IPS DF 4.7 (cell line): ENCODE measurements at regions not wholly inside any gene's neighbourhood (a gene's known extent, or its start where the extent isn't known, plus 50 kb on each side); places are given as distances from the start of the nearest gene placed in this dataset.

Experiments used
- DNase-seq: peaks from one replicate; pipeline ENCODE4 v3.0.0-alpha.2; 2013; ENCODE audit warnings: low spot score; ENCODE audit errors: extremely low read depth

GRCh38 chr14:84025106-84026012 lies 1504.6 kb upstream of the FLRT2 start:
- DNase-seq = no peak

GRCh38 chr14:84027351-84027750 lies 1502.6 kb upstream of the FLRT2 start:
- DNase-seq = no peak

- DNase-seq = no peak
Measured at GRCh38 chr14:84028080-84028604, 1501.8 kb upstream of the FLRT2 start.

DNA sequence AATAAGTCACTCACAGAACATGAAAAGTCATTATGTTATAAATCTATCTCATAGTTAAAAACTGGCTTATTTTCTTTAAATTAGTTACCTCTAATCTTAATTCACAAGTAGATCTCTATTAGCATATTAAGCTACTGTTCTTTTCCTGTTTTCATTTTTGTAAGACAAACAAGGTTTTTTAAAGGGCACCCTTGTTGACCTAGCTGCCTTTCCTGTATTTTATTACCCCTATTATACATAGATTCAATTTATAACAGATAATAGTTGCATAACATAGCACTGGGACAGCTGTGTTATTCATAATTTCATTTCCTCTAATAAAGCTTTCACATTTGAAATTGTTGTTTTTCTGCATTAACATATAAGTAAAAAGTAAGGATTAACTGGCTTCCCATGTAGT lies 1500.7 kb upstream of the FLRT2 start:
- DNase-seq = no peak

- DNase-seq = no peak
Measured at GRCh38 chr14:84029720-84030119, 1500.2 kb upstream of the FLRT2 start.

- no peak for DNase-seq
Measured at GRCh38 chr14:84036840-84037239, 1493.1 kb upstream of the FLRT2 start.

- no peak for DNase-seq
Measured at GRCh38 chr14:84037593-84037992, 1492.4 kb upstream of the FLRT2 start.

DNA sequence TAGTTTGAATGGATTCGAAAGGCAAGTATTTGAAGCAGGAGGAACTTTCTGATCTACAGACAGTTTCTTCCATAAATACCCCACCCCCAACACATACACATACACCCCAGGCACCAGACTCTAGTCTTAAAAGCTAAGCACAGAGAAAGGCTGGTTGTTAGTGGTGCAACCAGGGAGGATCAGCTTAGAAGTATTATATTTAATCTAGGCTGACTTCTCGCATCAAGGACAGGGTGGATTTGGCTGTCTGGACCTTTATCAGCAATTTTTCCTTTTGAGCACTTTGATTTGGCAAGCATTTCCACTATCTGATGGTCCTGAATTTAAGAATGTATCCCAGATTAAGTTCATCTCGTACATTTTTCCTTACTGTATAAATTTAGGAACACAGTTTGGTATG lies 1489.8 kb upstream of the FLRT2 start:
- no peak for DNase-seq

DNA sequence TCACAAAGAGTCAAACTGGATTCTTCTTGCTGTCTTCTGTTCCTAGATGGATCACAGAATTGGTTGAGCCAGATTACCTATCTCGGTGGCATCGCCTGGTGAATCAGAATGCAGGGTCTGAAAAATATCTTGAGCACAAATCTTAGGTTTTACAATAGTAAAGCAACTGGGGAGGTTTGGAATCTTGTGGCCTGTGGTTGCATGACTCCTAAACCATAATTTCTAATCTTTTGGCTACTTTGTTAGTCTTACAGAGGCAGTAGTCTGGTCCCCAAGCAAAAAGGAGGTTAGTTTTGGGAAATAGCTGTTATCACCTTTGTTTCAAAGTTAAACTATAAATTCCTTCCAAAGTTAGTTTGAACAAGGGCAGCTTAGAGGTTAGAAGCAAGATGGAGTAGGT lies 1488.5 kb upstream of the FLRT2 start:
- no peak for DNase-seq

DNA sequence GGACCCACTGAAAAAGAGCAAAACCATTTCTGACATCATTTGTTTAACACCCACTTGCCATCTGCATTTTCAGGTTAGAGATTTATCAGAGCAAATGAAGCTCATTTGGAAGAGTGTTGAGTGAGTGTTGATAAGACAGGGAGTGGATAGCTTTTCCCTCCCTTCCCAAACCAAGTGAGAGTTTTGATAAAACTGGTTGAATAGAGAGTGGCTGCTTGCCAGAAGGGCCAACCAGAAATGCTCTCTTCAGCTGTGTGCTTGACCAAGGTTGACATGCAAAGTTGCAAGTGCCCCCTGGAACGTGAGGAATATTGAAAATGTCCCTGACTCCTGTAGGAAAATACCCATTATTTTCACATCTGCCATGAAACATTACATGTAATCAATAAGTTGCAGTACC lies 1487.0 kb upstream of the FLRT2 start:
- DNase-seq = no peak

DNA sequence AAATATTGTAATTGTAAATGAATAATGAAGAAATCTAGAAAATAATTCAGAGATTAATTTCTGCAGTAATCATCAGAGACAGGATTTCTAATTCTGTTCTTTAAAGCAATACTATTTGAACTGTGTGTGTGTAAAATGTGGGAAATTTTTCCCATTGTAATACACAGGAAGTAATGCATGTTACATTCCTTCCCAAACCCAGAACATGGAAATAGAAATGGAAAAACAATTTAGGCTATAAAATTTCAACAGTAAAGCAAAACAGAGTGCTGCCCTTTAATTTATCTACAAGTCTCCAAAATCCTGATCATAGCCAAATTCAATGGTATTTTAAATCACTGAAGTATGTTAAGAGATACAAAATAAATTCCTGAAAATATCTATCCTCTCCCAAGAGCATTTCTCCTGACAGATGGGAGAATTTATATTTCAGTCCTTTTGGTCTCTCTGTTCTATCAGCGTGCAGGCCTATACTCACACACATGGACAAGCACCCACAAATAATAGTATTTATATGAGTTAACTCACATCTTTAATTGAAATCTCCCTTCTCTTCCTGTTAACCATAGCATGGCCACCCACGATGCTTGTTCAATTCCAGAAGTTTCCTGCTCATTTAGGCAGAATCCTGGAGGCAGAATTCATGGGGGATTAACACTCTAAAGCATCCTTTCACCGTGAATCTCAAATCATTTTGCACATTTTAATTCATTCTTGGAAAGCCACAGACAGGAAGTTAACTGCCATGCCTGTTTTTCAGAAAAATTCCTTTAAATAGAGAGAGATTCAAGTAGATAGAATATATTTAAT lies 1465.4 kb upstream of the FLRT2 start:
- DNase-seq = no peak

DNA sequence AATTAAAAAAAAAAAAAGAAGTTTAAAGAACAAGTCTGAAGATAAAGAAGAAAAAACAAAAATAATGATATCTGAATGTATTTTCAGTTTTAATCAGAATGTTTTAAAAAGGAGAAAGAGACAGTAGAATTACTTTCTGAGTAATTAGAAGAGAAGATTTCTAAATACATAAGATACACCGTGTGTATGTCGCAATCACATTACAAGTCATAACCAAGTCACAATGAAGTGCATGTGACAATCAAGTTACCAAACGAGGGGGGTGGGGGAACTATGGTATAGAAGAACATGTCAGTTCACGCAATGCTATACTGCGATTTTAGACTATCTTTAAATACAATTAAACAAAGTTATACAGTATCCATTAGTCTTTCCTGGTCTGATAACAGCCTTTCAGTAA lies 1464.1 kb upstream of the FLRT2 start:
- DNase-seq = no peak

DNA sequence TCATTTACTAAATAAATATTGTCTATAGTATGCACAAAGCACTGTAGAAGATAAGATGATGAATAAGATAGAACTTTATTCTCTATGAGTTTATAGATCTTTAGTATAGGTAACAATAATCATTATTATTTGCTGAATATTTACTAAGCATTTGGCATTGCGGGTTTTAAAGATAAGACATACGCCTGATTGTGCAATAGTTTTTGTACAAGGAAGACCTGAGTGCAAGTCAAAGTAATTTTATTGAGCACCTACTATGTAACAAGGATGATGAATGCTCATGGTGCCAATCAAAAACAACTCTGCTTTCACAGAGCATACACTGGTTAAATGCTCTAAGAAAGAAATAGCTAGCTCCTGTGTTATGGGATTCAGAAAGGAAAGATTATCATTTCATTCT lies 1461.7 kb upstream of the FLRT2 start:
- no peak for DNase-seq

DNA sequence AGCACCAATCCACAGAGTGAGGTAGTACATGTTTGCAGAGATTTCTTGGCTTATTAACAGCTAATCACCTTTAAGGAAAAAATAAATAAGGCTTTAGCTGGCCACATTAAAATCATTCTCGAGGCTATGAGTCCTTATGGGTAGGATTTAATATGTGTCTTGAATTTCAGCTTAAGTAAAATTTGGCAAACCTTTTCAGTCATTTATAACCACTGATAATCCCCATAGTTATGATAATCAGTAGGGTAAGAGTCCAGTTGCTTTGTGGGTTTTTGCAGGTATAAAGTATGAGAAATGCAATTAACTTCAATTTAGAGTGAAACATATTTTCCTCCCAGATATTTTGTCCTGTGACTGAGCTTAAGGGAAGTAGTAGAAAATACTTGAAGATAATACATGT lies 1458.9 kb upstream of the FLRT2 start:
- DNase-seq = no peak

- no peak for DNase-seq
Measured at GRCh38 chr14:84074626-84075025, 1455.3 kb upstream of the FLRT2 start.

- DNase-seq = no peak
Measured at GRCh38 chr14:84080944-84081343, 1449.0 kb upstream of the FLRT2 start.

- DNase-seq = peak; percentile 7
Measured at GRCh38 chr14:84084056-84084630, 1445.8 kb upstream of the FLRT2 start.

DNA sequence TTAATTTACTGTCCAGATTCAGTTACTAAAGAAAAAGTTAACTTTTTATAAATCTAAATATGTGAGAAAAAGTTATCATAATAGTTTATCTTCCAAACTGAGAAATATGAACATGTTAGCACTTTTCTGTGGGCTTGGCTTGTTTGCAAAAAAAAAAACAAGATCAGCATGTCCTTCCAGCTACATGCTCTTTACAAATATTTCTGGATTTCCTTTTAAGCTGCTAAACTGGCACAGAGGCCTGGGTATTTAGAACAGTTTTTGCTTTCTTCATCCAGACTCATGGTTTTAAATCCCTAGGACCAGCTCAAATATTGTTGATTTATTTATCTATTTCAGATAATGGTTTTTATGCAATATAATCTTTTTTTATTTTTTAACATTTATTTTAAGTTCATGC lies 1444.5 kb upstream of the FLRT2 start:
- DNase-seq = no peak

GRCh38 chr14:84086714-84087113 lies 1443.2 kb upstream of the FLRT2 start:
- no peak for DNase-seq

GRCh38 chr14:84087986-84088531 lies 1441.9 kb upstream of the FLRT2 start:
- no peak for DNase-seq

GRCh38 chr14:84090837-84091236 lies 1439.1 kb upstream of the FLRT2 start:
- DNase-seq = no peak

GRCh38 chr14:84095681-84096080 lies 1434.3 kb upstream of the FLRT2 start:
- no peak for DNase-seq
